Mammary epithelial cell (primary cell): ENCODE measurements at regions not wholly inside any gene's neighbourhood (a gene's known extent, or its start where the extent isn't known, plus 50 kb on each side); places are given as distances from the start of the nearest gene placed in this dataset.

Experiments used
- CTCF ChIP-seq, 2 donors: IDR thresholded peaks in 1 of 2; conservative IDR thresholded peaks in 1 of 2; 2 replicates each; pipeline ENCODE4 v1.5.1; 2011 to 2012; ENCODE audit warnings: inconsistent platforms in 2 of 2, low read length in 2 of 2, mild to moderate bottlenecking in 2 of 2, control low read depth in 1 of 2, low read depth in 1 of 2; ENCODE audit not compliant: insufficient read depth in 1 of 2; ENCODE audit errors: extremely low read depth in 1 of 2
- EZH2 ChIP-seq: IDR thresholded peaks from 2 replicates; pipeline ENCODE4 v1.6.1; 2012; ENCODE audit warnings: low read length, inconsistent platforms, borderline replicate concordance

GRCh38 chr14:28299227-28299626 is 467.4 kb upstream of the FOXG1 start:
- TF ChIP-seq EZH2 (no peak), CTCF (conservative IDR thresholded peaks at IDR 0.05 in 1 of 2, IDR thresholded peaks at IDR 0.05 in 1 of 2; ENCODE audit: extremely low read depth in 1 of 2, insufficient read depth in 1 of 2, low read depth in 1 of 2, low read length in 2 of 2) (no peak)
